ENCODE measurements at regions not wholly inside any gene's neighbourhood (a gene's known extent, or its start where the extent isn't known, plus 50 kb on each side); places are given as distances from the start of the nearest gene placed in this dataset.

- CTCF ChIA-PET (ENCODE audit: partially characterized antibody): no interaction called here
- no peaks in the 10 kb centered on the region for H3K36me3 Mint-ChIP-seq
- peaks cover 0 to 10% (median 4%) of the 10 kb centered on the region in 4 donors for H3K4me1 Mint-ChIP-seq
- no peaks in the 10 kb centered on the region for H3K9me3 Mint-ChIP-seq
- peaks cover 0 to 6% of the 10 kb centered on the region in 2 donors for H3K27me3 Mint-ChIP-seq
- POLR2A ChIA-PET (ENCODE audit: partially characterized antibody): no interaction called here
- H3K36me3 ChIP-seq (ENCODE audit: insufficient read depth, low read length): no peaks in the 10 kb centered on the region
- H3K27ac Mint-ChIP-seq: no peak overlapping the region
- H3K4me3 Mint-ChIP-seq: no peak overlapping the region
- H3K4me1 ChIP-seq (ENCODE audit: insufficient read depth, low read length): no peaks in the 10 kb centered on the region
- H3K27ac ChIP-seq (ENCODE audit: low read depth, low read length): no peak overlapping the region
- no peaks in the 10 kb centered on the region for H3K27me3 ChIP-seq (ENCODE audit: insufficient read depth, low read length)
- no peaks in the 10 kb centered on the region for H3K9me3 ChIP-seq (ENCODE audit: control insufficient read depth in 1 of 2, low read length in 2 of 2)
- H3K4me3 ChIP-seq (ENCODE audit: low read length in 2 of 2): no peak overlapping the region
- DNase-seq: no peak
- intact Hi-C loops (cut with micrococcal nuclease): no loop called here
These were observed 228.1 kb downstream of the FGF9 start for GRCh38 chr13:21898945-21899344.

GRCh38 chr13:21901336-21901735 is 230.5 kb downstream of the FGF9 start:
- no peaks in the 10 kb centered on the region for H3K36me3 ChIP-seq (ENCODE audit: insufficient read depth, low read length)
- Mint-ChIP-seq H3K36me3 (no peaks in the 10 kb centered on the region), H3K27me3 (peaks cover 0 to 2% of the 10 kb centered on the region in 2 donors), H3K4me1 (peaks cover 0 to 4% (median 0%) of the 10 kb centered on the region in 4 donors), H3K27ac (peak overlapping the region in 1 of 7 donors; percentile 52), H3K9me3 (no peaks in the 10 kb centered on the region), H3K4me3 (no peak overlapping the region)
- H3K9me3 ChIP-seq (ENCODE audit: control insufficient read depth in 1 of 2, low read length in 2 of 2): no peaks in the 10 kb centered on the region
- POLR2A ChIA-PET (ENCODE audit: partially characterized antibody): no interaction called here
- H3K4me3 ChIP-seq (ENCODE audit: low read length in 2 of 2): no peak overlapping the region
- H3K27ac ChIP-seq (ENCODE audit: low read depth, low read length): no peak overlapping the region
- CTCF ChIA-PET (ENCODE audit: partially characterized antibody): no interaction called here
- no peak for DNase-seq
- H3K27me3 ChIP-seq (ENCODE audit: insufficient read depth, low read length): no peaks in the 10 kb centered on the region
- no peaks in the 10 kb centered on the region for H3K4me1 ChIP-seq (ENCODE audit: insufficient read depth, low read length)
- intact Hi-C loops (cut with micrococcal nuclease): no loop called here

GRCh38 chr13:21901811-21902708 is 231.2 kb downstream of the FGF9 start:
- Mint-ChIP-seq H3K36me3 (no peaks in the 10 kb centered on the region), H3K4me1 (peaks cover 0 to 4% (median 0%) of the 10 kb centered on the region in 4 donors), H3K9me3 (no peaks in the 10 kb centered on the region), H3K4me3 (no peak overlapping the region), H3K27me3 (peaks cover 1 to 2% of the 10 kb centered on the region in 2 donors), H3K27ac (no peak overlapping the region)
- no peak overlapping the region for H3K4me3 ChIP-seq (ENCODE audit: low read length in 2 of 2)
- H3K27ac ChIP-seq (ENCODE audit: low read depth, low read length): no peak overlapping the region
- no peaks in the 10 kb centered on the region for H3K27me3 ChIP-seq (ENCODE audit: insufficient read depth, low read length)
- intact Hi-C loops (cut with micrococcal nuclease): no loop called here
- ChIA-PET CTCF (ENCODE audit: partially characterized antibody) (no interaction called here), POLR2A (ENCODE audit: partially characterized antibody) (no interaction called here)
- no peaks in the 10 kb centered on the region for H3K9me3 ChIP-seq (ENCODE audit: control insufficient read depth in 1 of 2, low read length in 2 of 2)
- no peaks in the 10 kb centered on the region for H3K4me1 ChIP-seq (ENCODE audit: insufficient read depth, low read length)
- no peak for DNase-seq
- H3K36me3 ChIP-seq (ENCODE audit: insufficient read depth, low read length): no peaks in the 10 kb centered on the region

GRCh38 chr13:21902709-21903098 is 231.8 kb downstream of the FGF9 start:
- Mint-ChIP-seq H3K27ac (no peak overlapping the region), H3K9me3 (no peaks in the 10 kb centered on the region), H3K36me3 (no peaks in the 10 kb centered on the region), H3K4me1 (peaks cover 0 to under 1% (median 0%) of the 10 kb centered on the region in 4 donors), H3K4me3 (no peak overlapping the region), H3K27me3 (peaks cover 0 to 1% of the 10 kb centered on the region in 2 donors)
- intact Hi-C loops (cut with micrococcal nuclease): no loop called here
- H3K9me3 ChIP-seq (ENCODE audit: control insufficient read depth in 1 of 2, low read length in 2 of 2): no peaks in the 10 kb centered on the region
- H3K27ac ChIP-seq (ENCODE audit: low read depth, low read length): no peak overlapping the region
- H3K4me3 ChIP-seq (ENCODE audit: low read length in 2 of 2): no peak overlapping the region
- no peaks in the 10 kb centered on the region for H3K27me3 ChIP-seq (ENCODE audit: insufficient read depth, low read length)
- H3K36me3 ChIP-seq (ENCODE audit: insufficient read depth, low read length): no peaks in the 10 kb centered on the region
- no peak for DNase-seq
- ChIA-PET CTCF (ENCODE audit: partially characterized antibody) (no interaction called here), POLR2A (ENCODE audit: partially characterized antibody) (no interaction called here)
- H3K4me1 ChIP-seq (ENCODE audit: insufficient read depth, low read length): no peaks in the 10 kb centered on the region

GRCh38 chr13:21905486-21905885 is 234.6 kb downstream of the FGF9 start:
- intact Hi-C loops (cut with micrococcal nuclease): no loop called here
- Histone ChIP-seq H3K4me3 (ENCODE audit: low read length in 2 of 2) (no peak overlapping the region), H3K27me3 (ENCODE audit: insufficient read depth, low read length) (no peaks in the 10 kb centered on the region), H3K4me1 (ENCODE audit: insufficient read depth, low read length) (no peaks in the 10 kb centered on the region), H3K9me3 (ENCODE audit: control insufficient read depth in 1 of 2, low read length in 2 of 2) (no peaks in the 10 kb centered on the region), H3K36me3 (ENCODE audit: insufficient read depth, low read length) (no peaks in the 10 kb centered on the region), H3K27ac (ENCODE audit: low read depth, low read length) (no peak overlapping the region)
- Mint-ChIP-seq H3K9me3 (no peaks in the 10 kb centered on the region), H3K36me3 (no peaks in the 10 kb centered on the region), H3K4me3 (no peak overlapping the region), H3K4me1 (no peaks in the 10 kb centered on the region), H3K27ac (no peak overlapping the region), H3K27me3 (peaks cover 0 to 5% of the 10 kb centered on the region in 2 donors)
- POLR2A ChIA-PET (ENCODE audit: partially characterized antibody): no interaction called here
- no peak for DNase-seq
- CTCF ChIA-PET (ENCODE audit: partially characterized antibody): no interaction called here

GRCh38 chr13:21909331-21909730 is 238.5 kb downstream of the FGF9 start:
- ChIA-PET CTCF (ENCODE audit: partially characterized antibody) (no interaction called here), POLR2A (ENCODE audit: partially characterized antibody) (no interaction called here)
- no peak overlapping the region for H3K4me3 Mint-ChIP-seq
- no peak overlapping the region for H3K27ac Mint-ChIP-seq
- Histone ChIP-seq H3K4me1 (ENCODE audit: insufficient read depth, low read length) (no peaks in the 10 kb centered on the region), H3K36me3 (ENCODE audit: insufficient read depth, low read length) (no peaks in the 10 kb centered on the region), H3K9me3 (ENCODE audit: control insufficient read depth in 1 of 2, low read length in 2 of 2) (no peaks in the 10 kb centered on the region), H3K27ac (ENCODE audit: low read depth, low read length) (no peak overlapping the region), H3K27me3 (ENCODE audit: insufficient read depth, low read length) (no peaks in the 10 kb centered on the region), H3K4me3 (ENCODE audit: low read length in 2 of 2) (no peak overlapping the region)
- H3K4me1 Mint-ChIP-seq: no peaks in the 10 kb centered on the region
- peaks cover 0 to 5% of the 10 kb centered on the region in 2 donors for H3K27me3 Mint-ChIP-seq
- H3K9me3 Mint-ChIP-seq: no peaks in the 10 kb centered on the region
- H3K36me3 Mint-ChIP-seq: no peaks in the 10 kb centered on the region
- no peak for DNase-seq
- intact Hi-C loops (cut with micrococcal nuclease): no loop called here

- no peaks in the 10 kb centered on the region for H3K36me3 ChIP-seq (ENCODE audit: insufficient read depth, low read length)
- Mint-ChIP-seq H3K4me1 (no peaks in the 10 kb centered on the region), H3K36me3 (no peaks in the 10 kb centered on the region), H3K4me3 (no peak overlapping the region), H3K9me3 (no peaks in the 10 kb centered on the region), H3K27ac (no peak overlapping the region), H3K27me3 (peaks cover 0 to 5% of the 10 kb centered on the region in 2 donors)
- intact Hi-C loops (cut with micrococcal nuclease): loop anchor here (5.0 kb wide), 1 partner anchor 367 kb away; no protein-coding TSS in a partner anchor
- H3K27me3 ChIP-seq (ENCODE audit: insufficient read depth, low read length): no peaks in the 10 kb centered on the region
- ChIA-PET POLR2A (ENCODE audit: partially characterized antibody) (no interaction called here), CTCF (ENCODE audit: partially characterized antibody) (no interaction called here)
- DNase-seq: no peak
- H3K27ac ChIP-seq (ENCODE audit: low read depth, low read length): no peak overlapping the region
- no peaks in the 10 kb centered on the region for H3K9me3 ChIP-seq (ENCODE audit: control insufficient read depth in 1 of 2, low read length in 2 of 2)
- no peak overlapping the region for H3K4me3 ChIP-seq (ENCODE audit: low read length in 2 of 2)
- H3K4me1 ChIP-seq (ENCODE audit: insufficient read depth, low read length): no peaks in the 10 kb centered on the region
These were observed 239.7 kb downstream of the FGF9 start for GRCh38 chr13:21910546-21910945.

Data from CD4-positive, alpha-beta memory T cell (primary cell).